Vagina (tissue), 2 donors: ENCODE measurements at regions not wholly inside any gene's neighbourhood (a gene's known extent, or its start where the extent isn't known, plus 50 kb on each side); places are given as distances from the start of the nearest gene placed in this dataset.

Source experiments
- DNase-seq, 2 donors: peaks; one replicate each; pipeline ENCODE4 v3.0.0-alpha.2; 2017; ENCODE audit errors: extremely low spot score in 2 of 2
- H3K27ac ChIP-seq: fragments of 200-600 bp; sonication (generic); one replicate; pipeline ENCODE4 v1.5.1; 2019
- H3K27me3 ChIP-seq: fragments of 200-600 bp; sonication (generic); one replicate; pipeline ENCODE4 v1.5.1; 2019
- H3K36me3 ChIP-seq, 2 donors: fragments of 200-600 bp; sonication (generic); one replicate each; pipeline ENCODE4 v1.5.1; 2017 to 2019
- H3K4me1 ChIP-seq: fragments of 200-600 bp; sonication (generic); one replicate; pipeline ENCODE4 v1.5.1; 2019
- H3K4me3 ChIP-seq, 2 donors: fragments of 200-600 bp; sonication (generic); 1 replicate in 1 of 2; 2 replicates in 1 of 2; pipeline ENCODE4 v1.5.1; 2016 to 2019
- H3K9me3 ChIP-seq: fragments of 200-600 bp; sonication (generic); one replicate; pipeline ENCODE4 v1.5.1; 2019
- CTCF ChIP-seq, 3 experiments: fragments of 450-650 bp in 2 of 3; fragments of 200-600 bp in 1 of 3; sonication (generic) in 1 of 3; IDR thresholded peaks; one replicate each; pipeline ENCODE4 v1.5.1; 2017 to 2019; ENCODE audit warnings: antibody characterized with exemption in 3 of 3, mild to moderate bottlenecking in 2 of 3, moderate library complexity in 2 of 3
- POLR2A ChIP-seq, 2 donors: fragments of 450-650 bp; IDR thresholded peaks; one replicate each; pipeline ENCODE4 v1.6.1; 2017; ENCODE audit warnings: antibody characterized with exemption in 2 of 2, mild to moderate bottlenecking in 2 of 2, moderate library complexity in 2 of 2
- POLR2AphosphoS5 ChIP-seq, 2 donors: sonication (generic); formaldehyde crosslinking; IDR thresholded peaks; one replicate each; pipeline ENCODE4 v1.9.0; 2017; ENCODE audit warnings: antibody characterized with exemption in 2 of 2, mild to moderate bottlenecking in 2 of 2, low read depth in 1 of 2; ENCODE audit not compliant: insufficient read depth in 1 of 2
- intact Hi-C: fragments of 100-400 bp; cut with DNase I; formaldehyde crosslinking; loops from one replicate; pipeline ENCODE4 v1.15.1; 2023

- no peak overlapping the region for H3K4me3 ChIP-seq
- intact Hi-C loops, result no loop called here
- TF ChIP-seq POLR2A (IDR thresholded peaks at IDR 0.05) (no peak), POLR2AphosphoS5 (IDR thresholded peaks at IDR 0.05; ENCODE audit: insufficient read depth in 1 of 2, low read depth in 1 of 2) (peak in 1 of 2 donors; percentile 76), CTCF (IDR thresholded peaks at IDR 0.05) (no peak)
- H3K36me3 ChIP-seq, result no peaks in the 10 kb centered on the region
- H3K4me1 ChIP-seq, result no peaks in the 10 kb centered on the region
- no peaks in the 10 kb centered on the region for H3K9me3 ChIP-seq
- no peaks in the 10 kb centered on the region for H3K27me3 ChIP-seq
- no peak overlapping the region for H3K27ac ChIP-seq
- no peak for DNase-seq
Measured at GRCh38 chr13:73355134-73355533, 296.3 kb downstream of the KLF5 start.

- H3K27ac ChIP-seq, result no peak overlapping the region
- intact Hi-C loops, result no loop called here
- no peak for DNase-seq
- no peaks in the 10 kb centered on the region for H3K36me3 ChIP-seq
- H3K27me3 ChIP-seq, result no peaks in the 10 kb centered on the region
- H3K9me3 ChIP-seq, result no peaks in the 10 kb centered on the region
- no peaks in the 10 kb centered on the region for H3K4me1 ChIP-seq
- TF ChIP-seq CTCF (IDR thresholded peaks at IDR 0.05) (no peak), POLR2AphosphoS5 (IDR thresholded peaks at IDR 0.05; ENCODE audit: insufficient read depth in 1 of 2, low read depth in 1 of 2) (no peak), POLR2A (IDR thresholded peaks at IDR 0.05) (no peak)
- H3K4me3 ChIP-seq, result no peak overlapping the region
Measured at GRCh38 chr13:73351730-73352129, 292.9 kb downstream of the KLF5 start.

- Histone ChIP-seq H3K4me1 (no peaks in the 10 kb centered on the region), H3K4me3 (no peak overlapping the region), H3K9me3 (no peaks in the 10 kb centered on the region), H3K36me3 (no peaks in the 10 kb centered on the region), H3K27ac (no peak overlapping the region), H3K27me3 (no peaks in the 10 kb centered on the region)
- TF ChIP-seq CTCF (IDR thresholded peaks at IDR 0.05) (no peak), POLR2AphosphoS5 (IDR thresholded peaks at IDR 0.05; ENCODE audit: insufficient read depth in 1 of 2, low read depth in 1 of 2) (no peak)
- intact Hi-C loops, result no loop called here
- DNase-seq, result no peak
Measured at GRCh38 chr13:73341748-73342147, 282.9 kb downstream of the KLF5 start.

GRCh38 chr13:73340069-73340468 lies 281.3 kb downstream of the KLF5 start:
- H3K9me3 ChIP-seq, result no peaks in the 10 kb centered on the region
- no peaks in the 10 kb centered on the region for H3K27me3 ChIP-seq
- TF ChIP-seq POLR2AphosphoS5 (IDR thresholded peaks at IDR 0.05; ENCODE audit: insufficient read depth in 1 of 2, low read depth in 1 of 2) (no peak), CTCF (IDR thresholded peaks at IDR 0.05) (no peak), POLR2A (IDR thresholded peaks at IDR 0.05) (no peak)
- intact Hi-C loops, result no loop called here
- H3K27ac ChIP-seq, result no peak overlapping the region
- H3K36me3 ChIP-seq, result no peaks in the 10 kb centered on the region
- no peak overlapping the region for H3K4me3 ChIP-seq
- DNase-seq, result no peak
- H3K4me1 ChIP-seq, result no peaks in the 10 kb centered on the region

GRCh38 chr13:73339086-73339485 lies 280.3 kb downstream of the KLF5 start:
- Histone ChIP-seq H3K27me3 (no peaks in the 10 kb centered on the region), H3K4me1 (no peaks in the 10 kb centered on the region), H3K27ac (no peak overlapping the region), H3K36me3 (no peaks in the 10 kb centered on the region), H3K9me3 (no peaks in the 10 kb centered on the region), H3K4me3 (no peak overlapping the region)
- DNase-seq, result no peak
- intact Hi-C loops, result no loop called here
- TF ChIP-seq POLR2AphosphoS5 (IDR thresholded peaks at IDR 0.05; ENCODE audit: insufficient read depth in 1 of 2, low read depth in 1 of 2) (no peak), POLR2A (IDR thresholded peaks at IDR 0.05) (no peak), CTCF (IDR thresholded peaks at IDR 0.05) (no peak)
